Mesodermal cell (in vitro differentiated cells): ENCODE measurements at regions not wholly inside any gene's neighbourhood (a gene's known extent, or its start where the extent isn't known, plus 50 kb on each side); places are given as distances from the start of the nearest gene placed in this dataset.
"Not testable (repeated sequence)": the region's sequence is repeated elsewhere in the genome, so short reads cannot be mapped to it uniquely, and the experiment has no call there.

Experiments used
- H3K27ac ChIP-seq: 2 replicates; pipeline ENCODE4 v1.7.0; 2013; ENCODE audit warnings: mild to moderate bottlenecking, low read depth, low read length, moderate library complexity; ENCODE audit not compliant: severe bottlenecking
- H3K36me3 ChIP-seq: 2 replicates; pipeline ENCODE4 v1.7.1; 2013; ENCODE audit warnings: mild to moderate bottlenecking, low read length, moderate library complexity; ENCODE audit not compliant: control insufficient read depth, insufficient read depth
- H3K4me1 ChIP-seq: one replicate; pipeline ENCODE4 v1.7.1; 2013; ENCODE audit warnings: mild to moderate bottlenecking, low read length; ENCODE audit not compliant: insufficient read depth, control insufficient read depth, poor library complexity, severe bottlenecking
- H3K4me3 ChIP-seq: 2 replicates; pipeline ENCODE4 v1.7.0; 2013; ENCODE audit warnings: low read length, control low read depth, mild to moderate bottlenecking; ENCODE audit not compliant: insufficient read depth, poor library complexity, severe bottlenecking; ENCODE audit errors: extremely low read depth
- H3K9me3 ChIP-seq: 2 replicates; pipeline ENCODE4 v1.7.1; 2013; ENCODE audit warnings: mild to moderate bottlenecking, low read length, moderate library complexity; ENCODE audit not compliant: control insufficient read depth
- WGBS, 2 experiments: methylation state at CpG; one replicate each; pipeline ENCODE4 v1.1.5; 2013; ENCODE audit warnings: missing lambda C conversion rate in 2 of 2; ENCODE audit not compliant: insufficient coverage in 2 of 2; 5-methylcytosine and 5-hydroxymethylcytosine counted together

GRCh38 chr16:62258931-62259435 is 222.7 kb upstream of the CDH8 start:
- H3K36me3 ChIP-seq, H3K4me3 ChIP-seq, H3K9me3 ChIP-seq: not testable (repeated sequence)
- peak overlapping the region; percentile 43 for H3K27ac ChIP-seq
- H3K4me1 ChIP-seq: peaks cover 39% of the 10 kb centered on the region
- 86 to 95% methylated on average over 2 of the region's 2 CpGs for WGBS, 2 experiments

- Histone ChIP-seq H3K4me3 (no peak overlapping the region), H3K4me1 (peaks cover 48% of the 10 kb centered on the region), H3K9me3 (no peaks in the 10 kb centered on the region), H3K36me3 (no peaks in the 10 kb centered on the region), H3K27ac (no peak overlapping the region)
- no CpG with 5 or more reads among the region's 2 CpGs for WGBS, 2 experiments
These were observed 220.2 kb upstream of the CDH8 start for GRCh38 chr16:62256406-62256805.

- Histone ChIP-seq H3K9me3 (no peaks in the 10 kb centered on the region), H3K4me1 (peaks cover 48% of the 10 kb centered on the region), H3K4me3 (no peak overlapping the region), H3K27ac (peak overlapping the region; percentile 64), H3K36me3 (no peaks in the 10 kb centered on the region)
These were observed 218.6 kb upstream of the CDH8 start for GRCh38 chr16:62254847-62255246.

GRCh38 chr16:62254372-62254771 is 218.1 kb upstream of the CDH8 start:
- Histone ChIP-seq H3K27ac (peak overlapping the region; percentile 64), H3K9me3 (no peaks in the 10 kb centered on the region), H3K4me3 (no peak overlapping the region)

GRCh38 chr16:62253966-62254365 is 217.7 kb upstream of the CDH8 start:
- Histone ChIP-seq H3K36me3 (no peaks in the 10 kb centered on the region), H3K27ac (peak overlapping the region; percentile 64), H3K4me1 (peaks cover 43% of the 10 kb centered on the region), H3K9me3 (no peaks in the 10 kb centered on the region), H3K4me3 (no peak overlapping the region)
- 92% methylated on average over 2 of the region's 3 CpGs; no CpG with 5 or more reads in 1 of the 2 experiments for WGBS, 2 experiments

More at GRCh38 chr16:62254372-62254771, 218.1 kb upstream of the CDH8 start:
- WGBS, 2 experiments: 87 to 100% methylated on average over 1 to 3 of the region's 5 CpGs
- Histone ChIP-seq H3K36me3 (no peaks in the 10 kb centered on the region), H3K4me1 (peaks cover 45% of the 10 kb centered on the region)

- H3K9me3 ChIP-seq: no peaks in the 10 kb centered on the region
- no peaks in the 10 kb centered on the region for H3K36me3 ChIP-seq
- H3K27ac ChIP-seq: no peak overlapping the region
- WGBS, 2 experiments: 70 to 100% methylated on average over 2 of the region's 3 CpGs
- no peak overlapping the region for H3K4me3 ChIP-seq
- peaks cover 10% of the 10 kb centered on the region for H3K4me1 ChIP-seq
These were observed 212.8 kb upstream of the CDH8 start for GRCh38 chr16:62249069-62249468.

GRCh38 chr16:62240722-62241121 is 204.5 kb upstream of the CDH8 start:
- WGBS, 2 experiments: 40% methylated on average over 1 of the region's 1 CpG; no CpG with 5 or more reads in 1 of the 2 experiments
- Histone ChIP-seq H3K4me1 (peaks cover 15% of the 10 kb centered on the region), H3K4me3 (no peak overlapping the region), H3K9me3 (peaks cover 8% of the 10 kb centered on the region), H3K36me3 (no peaks in the 10 kb centered on the region), H3K27ac (peak overlapping the region; percentile 92)

GRCh38 chr16:62225675-62226074 is 189.4 kb upstream of the CDH8 start:
- Histone ChIP-seq H3K4me1 (peaks cover 4% of the 10 kb centered on the region), H3K27ac (no peak overlapping the region), H3K36me3 (no peaks in the 10 kb centered on the region), H3K4me3 (no peak overlapping the region), H3K9me3 (no peaks in the 10 kb centered on the region)
- WGBS, 2 experiments: 41 to 45% methylated on average over 2 to 5 of the region's 7 CpGs

- no peak overlapping the region for H3K4me3 ChIP-seq
- no peak overlapping the region for H3K27ac ChIP-seq
- no peaks in the 10 kb centered on the region for H3K36me3 ChIP-seq
- peaks cover 4% of the 10 kb centered on the region for H3K4me1 ChIP-seq
- no peaks in the 10 kb centered on the region for H3K9me3 ChIP-seq
- WGBS, 2 experiments: 64 to 69% methylated on average over 6 to 7 of the region's 9 CpGs
These were observed 188.5 kb upstream of the CDH8 start for GRCh38 chr16:62224646-62225209.

- H3K4me3 ChIP-seq: no peak overlapping the region
- WGBS, 2 experiments: 81 to 86% methylated on average over 3 of the region's 3 CpGs
- H3K36me3 ChIP-seq: no peaks in the 10 kb centered on the region
- no peak overlapping the region for H3K27ac ChIP-seq
- no peaks in the 10 kb centered on the region for H3K9me3 ChIP-seq
- H3K4me1 ChIP-seq: no peaks in the 10 kb centered on the region
These were observed 180.6 kb upstream of the CDH8 start for GRCh38 chr16:62216837-62217236.

- Histone ChIP-seq H3K27ac (no peak overlapping the region), H3K36me3 (no peaks in the 10 kb centered on the region), H3K9me3 (no peaks in the 10 kb centered on the region), H3K4me3 (no peak overlapping the region), H3K4me1 (no peaks in the 10 kb centered on the region)
- 67 to 78% methylated on average over 1 to 2 of the region's 2 CpGs for WGBS, 2 experiments
These were observed 177.5 kb upstream of the CDH8 start for GRCh38 chr16:62213763-62214162.
